Lung (tissue), 11 donors: ENCODE measurements at regions not wholly inside any gene's neighbourhood (a gene's known extent, or its start where the extent isn't known, plus 50 kb on each side); places are given as distances from the start of the nearest gene placed in this dataset.

Experiments used
- ATAC-seq: fragments of 200-7000 bp; cut with Tn5 transposase; one replicate; pipeline ENCODE4 v1.9.1; 2020; ENCODE audit warnings: moderate number of reproducible peaks; ENCODE audit not compliant: insufficient read depth, low FRiP score
- DNase-seq, 3 donors: peaks; one replicate each; pipeline ENCODE4 v3.0.0-alpha.2; 2013 to 2017
- H3K27ac ChIP-seq, 2 donors: one replicate each; pipeline ENCODE4 v1.5.1; 2013; ENCODE audit warnings: mild to moderate bottlenecking in 2 of 2, moderate library complexity in 2 of 2, control low read depth in 1 of 2, inconsistent platforms in 1 of 2, low read depth in 1 of 2, low read length in 1 of 2
- H3K27me3 ChIP-seq, 3 donors: one replicate each; pipeline ENCODE4 v1.5.1; 2013; ENCODE audit warnings: low read length in 2 of 3; ENCODE audit not compliant: control insufficient read depth in 3 of 3, insufficient read depth in 3 of 3
- H3K36me3 ChIP-seq, 4 donors: one replicate each; pipeline ENCODE4 v1.5.1; 2013; ENCODE audit warnings: low read length in 4 of 4, mild to moderate bottlenecking in 1 of 4, moderate library complexity in 1 of 4; ENCODE audit not compliant: control insufficient read depth in 4 of 4, insufficient read depth in 4 of 4
- H3K4me1 ChIP-seq, 5 donors: one replicate each; pipeline ENCODE4 v1.5.1; 2013; ENCODE audit warnings: low read length in 5 of 5, mild to moderate bottlenecking in 2 of 5, moderate library complexity in 1 of 5; ENCODE audit not compliant: control insufficient read depth in 5 of 5, insufficient read depth in 5 of 5
- H3K4me3 ChIP-seq: one replicate; pipeline ENCODE4 v1.5.1; 2013; ENCODE audit warnings: mild to moderate bottlenecking, control low read depth, moderate library complexity
- H3K9ac ChIP-seq, 2 donors: one replicate each; pipeline ENCODE4 v1.5.1; 2013; ENCODE audit warnings: low read length in 2 of 2, control low read depth in 1 of 2; ENCODE audit not compliant: insufficient read depth in 1 of 2
- H3K9me3 ChIP-seq, 4 donors: one replicate each; pipeline ENCODE4 v1.5.1; 2013; ENCODE audit warnings: low read length in 3 of 4, mild to moderate bottlenecking in 1 of 4, moderate library complexity in 1 of 4; ENCODE audit not compliant: control insufficient read depth in 4 of 4, insufficient read depth in 3 of 4
- WGBS, 2 donors: extraction: QIAGEN DNeasy Blood & Tissue Kit; methylation state at CpG; one replicate each; pipeline ENCODE4 v1.1.7; 2013; 5-methylcytosine and 5-hydroxymethylcytosine counted together
- TF ChIP-seq, protein P1 (sequence below): IDR thresholded peaks from 2 replicates; pipeline ENCODE4 v1.5.1; 2012; ENCODE audit warnings: mild to moderate bottlenecking; ENCODE audit errors: control extremely low read depth, extremely low read depth
- donor health status: control.
- donor health status: control.
- donor health status: Bipolar disorder and iron deficiency.
- donor health status: healthy.
- donor health status: DM: yes; HTN: yes; CAD: no.

DNA sequence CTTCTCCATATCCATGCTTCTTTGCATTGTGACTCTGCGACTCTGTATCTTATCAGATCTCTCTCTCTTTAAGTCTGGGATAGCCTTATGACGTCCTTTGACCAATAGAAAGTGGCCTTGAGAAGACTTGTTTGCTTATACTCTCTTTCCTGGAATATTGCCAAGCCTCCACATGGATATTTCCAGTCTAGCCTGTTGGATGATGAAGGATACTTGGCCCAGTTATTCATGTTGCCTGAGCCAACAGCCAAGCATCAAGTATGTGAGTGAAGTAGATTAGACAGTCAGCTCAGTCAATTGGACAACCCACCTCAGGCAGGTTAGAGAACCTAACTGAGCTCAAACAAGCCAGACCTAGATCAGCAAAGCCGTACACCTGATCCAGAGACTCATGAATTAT is 864.2 kb upstream of the MGAT4C start:
- Histone ChIP-seq H3K27me3 (no peaks in the 10 kb centered on the region), H3K9ac (no peak overlapping the region), H3K4me1 (no peaks in the 10 kb centered on the region), H3K36me3 (no peaks in the 10 kb centered on the region), H3K27ac (no peak overlapping the region), H3K9me3 (peaks cover 0 to 6% (median 4%) of the 10 kb centered on the region in 4 donors), H3K4me3 (no peak overlapping the region)
- TF ChIP-seq, protein P1, sequence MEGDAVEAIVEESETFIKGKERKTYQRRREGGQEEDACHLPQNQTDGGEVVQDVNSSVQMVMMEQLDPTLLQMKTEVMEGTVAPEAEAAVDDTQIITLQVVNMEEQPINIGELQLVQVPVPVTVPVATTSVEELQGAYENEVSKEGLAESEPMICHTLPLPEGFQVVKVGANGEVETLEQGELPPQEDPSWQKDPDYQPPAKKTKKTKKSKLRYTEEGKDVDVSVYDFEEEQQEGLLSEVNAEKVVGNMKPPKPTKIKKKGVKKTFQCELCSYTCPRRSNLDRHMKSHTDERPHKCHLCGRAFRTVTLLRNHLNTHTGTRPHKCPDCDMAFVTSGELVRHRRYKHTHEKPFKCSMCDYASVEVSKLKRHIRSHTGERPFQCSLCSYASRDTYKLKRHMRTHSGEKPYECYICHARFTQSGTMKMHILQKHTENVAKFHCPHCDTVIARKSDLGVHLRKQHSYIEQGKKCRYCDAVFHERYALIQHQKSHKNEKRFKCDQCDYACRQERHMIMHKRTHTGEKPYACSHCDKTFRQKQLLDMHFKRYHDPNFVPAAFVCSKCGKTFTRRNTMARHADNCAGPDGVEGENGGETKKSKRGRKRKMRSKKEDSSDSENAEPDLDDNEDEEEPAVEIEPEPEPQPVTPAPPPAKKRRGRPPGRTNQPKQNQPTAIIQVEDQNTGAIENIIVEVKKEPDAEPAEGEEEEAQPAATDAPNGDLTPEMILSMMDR = no peak
- ATAC-seq (no peak), DNase-seq (peak in 2 of 3 donors; percentile 40 to 54)
- 49 to 58% methylated on average over 3 of the region's 3 CpGs for WGBS, 2 donors

DNA sequence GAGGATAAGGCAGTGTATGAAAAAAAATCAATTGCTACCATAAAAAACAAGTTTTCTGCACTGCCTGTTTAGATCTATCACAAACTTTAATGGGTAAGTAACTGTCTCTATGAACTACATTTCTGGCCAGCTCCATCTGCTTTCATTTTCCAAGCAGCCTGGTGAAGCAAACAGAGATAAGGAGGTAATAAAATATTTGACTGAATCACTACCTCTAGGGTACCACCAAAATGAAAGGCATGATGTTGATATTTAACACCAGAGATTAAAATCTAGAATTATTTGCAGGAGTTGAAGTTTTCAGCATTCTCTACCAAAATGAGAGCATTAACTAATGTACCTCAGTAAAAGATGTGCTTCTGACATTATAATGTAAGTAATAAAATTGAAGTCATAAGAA is 863.5 kb upstream of the MGAT4C start:
- Histone ChIP-seq H3K27me3 (no peaks in the 10 kb centered on the region), H3K4me1 (no peaks in the 10 kb centered on the region), H3K9ac (no peak overlapping the region), H3K4me3 (no peak overlapping the region), H3K9me3 (peaks cover 0 to 6% (median 4%) of the 10 kb centered on the region in 4 donors), H3K36me3 (no peaks in the 10 kb centered on the region), H3K27ac (no peak overlapping the region)
- no peak for DNase-seq
- no peak for ATAC-seq
- TF ChIP-seq, protein P1 = no peak

DNA sequence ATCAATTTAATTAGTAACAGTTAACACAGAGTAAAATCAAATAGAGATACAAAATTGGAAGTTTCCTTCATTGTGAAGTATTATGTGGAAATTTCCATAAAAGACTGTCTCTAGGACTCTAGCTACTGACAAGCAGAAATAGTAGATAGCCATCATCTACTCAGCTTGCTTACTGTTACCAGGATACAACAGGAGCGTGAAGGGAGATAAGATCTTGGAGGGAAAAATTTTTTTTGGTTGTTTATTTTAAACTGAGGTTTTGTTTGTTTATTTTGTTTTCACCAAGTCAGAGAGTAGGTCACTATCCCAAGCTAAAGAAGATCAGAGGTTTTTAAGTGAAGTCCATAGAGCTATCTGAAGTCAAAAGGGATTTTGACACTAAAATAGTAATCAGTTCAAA is 861.3 kb upstream of the MGAT4C start:
- ATAC-seq (no peak), DNase-seq (no peak)
- TF ChIP-seq, protein P1 = no peak

DNA sequence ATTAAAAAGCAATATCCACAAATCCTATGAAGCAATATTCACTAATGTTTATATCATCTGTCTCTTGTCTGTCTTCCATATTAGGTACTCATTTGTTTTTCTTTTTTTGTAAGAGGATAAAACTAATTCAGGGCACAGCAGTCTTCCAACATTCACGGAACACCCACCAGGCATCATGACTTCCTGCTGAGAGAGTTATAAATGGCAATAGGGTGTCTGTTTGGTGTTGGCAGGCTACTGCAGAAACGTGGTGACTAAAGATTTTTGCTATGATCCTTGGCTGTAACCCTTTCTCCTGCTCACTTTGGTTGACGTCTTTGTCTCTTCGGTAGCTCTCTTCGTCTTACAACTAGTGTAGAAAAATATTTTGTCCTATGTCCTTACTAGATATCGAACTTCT is 860.6 kb upstream of the MGAT4C start:
- Histone ChIP-seq H3K27me3 (no peaks in the 10 kb centered on the region), H3K27ac (no peak overlapping the region), H3K36me3 (no peaks in the 10 kb centered on the region), H3K4me3 (no peak overlapping the region), H3K9me3 (no peaks in the 10 kb centered on the region), H3K4me1 (no peaks in the 10 kb centered on the region), H3K9ac (no peak overlapping the region)
- TF ChIP-seq, protein P1 = no peak
- ATAC-seq = no peak
- WGBS, 2 donors = 69 to 70% methylated on average over 6 of the region's 6 CpGs
- DNase-seq = no peak

More for the DNA sequence above, 861.3 kb upstream of the MGAT4C start:
- Histone ChIP-seq H3K4me1 (no peaks in the 10 kb centered on the region), H3K9me3 (no peaks in the 10 kb centered on the region), H3K27ac (no peak overlapping the region), H3K9ac (no peak overlapping the region), H3K4me3 (no peak overlapping the region), H3K36me3 (no peaks in the 10 kb centered on the region), H3K27me3 (no peaks in the 10 kb centered on the region)
- 32 to 51% methylated on average over 1 of the region's 1 CpG for WGBS, 2 donors
